OCI-LY1 (cell line): ENCODE measurements at regions not wholly inside any gene's neighbourhood (a gene's known extent, or its start where the extent isn't known, plus 50 kb on each side); places are given as distances from the start of the nearest gene placed in this dataset.

ENCODE experiments used
- H2AFZ ChIP-seq: fragments of 200-600 bp; sonication (generic), shearing (Covaris generic); 2 replicates; pipeline ENCODE4 v1.6.0; 2014; ENCODE audit warnings: antibody characterized with exemption, mild to moderate bottlenecking, low read length
- H3F3A ChIP-seq: fragments of 200-600 bp; sonication (generic), shearing (Covaris generic); 2 replicates; pipeline ENCODE4 v1.6.0; 2014; ENCODE audit warnings: mild to moderate bottlenecking, antibody characterized with exemption, low read length, moderate library complexity; ENCODE audit not compliant: insufficient read depth
- H3K27ac ChIP-seq: fragments of 200-600 bp; sonication (generic); 2 replicates; pipeline ENCODE4 v1.5.1; 2014; ENCODE audit warnings: low read length, mixed run types, mild to moderate bottlenecking, low read depth; ENCODE audit not compliant: poor library complexity, severe bottlenecking
- H3K27me3 ChIP-seq: fragments of 200-600 bp; sonication (generic); 2 replicates; pipeline ENCODE4 v1.6.0; 2014; ENCODE audit warnings: antibody characterized with exemption, mild to moderate bottlenecking, low read length, moderate library complexity; ENCODE audit not compliant: insufficient read depth
- H3K36me3 ChIP-seq: fragments of 200-600 bp; sonication (generic); 2 replicates; pipeline ENCODE4 v1.6.1; 2014; ENCODE audit warnings: mild to moderate bottlenecking, antibody characterized with exemption, low read length, moderate library complexity, mixed read lengths; ENCODE audit not compliant: insufficient read depth
- H3K4me1 ChIP-seq: fragments of 200-600 bp; sonication (generic); 2 replicates; pipeline ENCODE4 v1.5.1; 2014; ENCODE audit warnings: mild to moderate bottlenecking, low read length, moderate library complexity; ENCODE audit not compliant: insufficient read depth, severe bottlenecking
- H3K4me2 ChIP-seq: fragments of 200-600 bp; sonication (generic), shearing (Covaris generic); 2 replicates; pipeline ENCODE4 v1.6.1; 2014; ENCODE audit warnings: low read length
- H3K4me3 ChIP-seq: fragments of 200-600 bp; sonication (generic); 2 replicates; pipeline ENCODE4 v1.5.1; 2014; ENCODE audit warnings: low read length, low read depth, mild to moderate bottlenecking, mixed read lengths; ENCODE audit not compliant: poor library complexity, severe bottlenecking
- H3K79me2 ChIP-seq: fragments of 200-600 bp; shearing (Covaris generic); 2 replicates; pipeline ENCODE4 v1.6.1; 2016; ENCODE audit warnings: mixed run types, low read length, mixed read lengths; ENCODE audit not compliant: insufficient read depth
- H3K9ac ChIP-seq: fragments of 200-600 bp; sonication (generic), shearing (Covaris generic); 2 replicates; pipeline ENCODE4 v1.6.1; 2014; ENCODE audit warnings: mild to moderate bottlenecking, low read length, mixed read lengths
- H3K9me2 ChIP-seq: fragments of 200-600 bp; sonication (generic), shearing (Covaris generic); 2 replicates; pipeline ENCODE4 v1.6.1; 2014; ENCODE audit warnings: low read depth, mild to moderate bottlenecking, low read length, mixed read lengths
- H3K9me3 ChIP-seq: fragments of 200-600 bp; shearing (Covaris generic); 2 replicates; pipeline ENCODE4 v1.6.1; 2014; ENCODE audit warnings: low read length, mixed read lengths
- H4K20me1 ChIP-seq: fragments of 200-600 bp; sonication (generic), shearing (Covaris generic); 2 replicates; pipeline ENCODE4 v1.6.0; 2016; ENCODE audit warnings: mild to moderate bottlenecking, low read length; ENCODE audit not compliant: insufficient read depth
- EZH2 ChIP-seq: fragments of 200-600 bp; sonication (generic), shearing (Covaris generic); IDR thresholded peaks from 2 replicates; pipeline ENCODE4 v1.8.0; 2017; ENCODE audit warnings: borderline replicate concordance, mixed run types, mild to moderate bottlenecking, antibody characterized with exemption, low read length, moderate library complexity, mixed read lengths
- TF ChIP-seq, protein P1 (sequence below): fragments of 200-600 bp; sonication (generic), shearing (Covaris generic); IDR thresholded peaks from 2 replicates; pipeline ENCODE4 v1.5.1; 2017; ENCODE audit warnings: mild to moderate bottlenecking, antibody characterized with exemption, low read length, moderate library complexity, mixed read lengths

DNA sequence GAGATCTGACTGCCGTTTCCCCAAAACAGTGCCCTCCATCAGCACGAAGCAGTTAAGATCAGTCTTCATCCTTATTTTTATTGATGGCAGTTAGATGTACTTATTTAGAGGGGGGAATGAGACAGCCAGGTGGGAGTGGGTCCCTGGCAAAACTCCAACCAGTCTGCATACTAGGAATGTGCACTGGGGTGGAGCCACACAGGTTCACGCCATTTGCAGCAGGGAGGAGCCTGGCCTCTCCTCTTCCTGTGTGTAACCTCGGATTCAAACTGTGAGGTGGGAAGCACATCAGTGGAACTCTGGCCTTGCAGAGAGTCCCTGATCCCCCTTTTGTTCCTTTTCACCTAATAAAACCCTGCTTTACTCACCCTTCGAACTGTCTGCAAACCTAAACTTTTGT is 987.7 kb upstream of the GRIA3 start:
- H3K9ac ChIP-seq, result no peak overlapping the region
- TF ChIP-seq, protein P1, sequence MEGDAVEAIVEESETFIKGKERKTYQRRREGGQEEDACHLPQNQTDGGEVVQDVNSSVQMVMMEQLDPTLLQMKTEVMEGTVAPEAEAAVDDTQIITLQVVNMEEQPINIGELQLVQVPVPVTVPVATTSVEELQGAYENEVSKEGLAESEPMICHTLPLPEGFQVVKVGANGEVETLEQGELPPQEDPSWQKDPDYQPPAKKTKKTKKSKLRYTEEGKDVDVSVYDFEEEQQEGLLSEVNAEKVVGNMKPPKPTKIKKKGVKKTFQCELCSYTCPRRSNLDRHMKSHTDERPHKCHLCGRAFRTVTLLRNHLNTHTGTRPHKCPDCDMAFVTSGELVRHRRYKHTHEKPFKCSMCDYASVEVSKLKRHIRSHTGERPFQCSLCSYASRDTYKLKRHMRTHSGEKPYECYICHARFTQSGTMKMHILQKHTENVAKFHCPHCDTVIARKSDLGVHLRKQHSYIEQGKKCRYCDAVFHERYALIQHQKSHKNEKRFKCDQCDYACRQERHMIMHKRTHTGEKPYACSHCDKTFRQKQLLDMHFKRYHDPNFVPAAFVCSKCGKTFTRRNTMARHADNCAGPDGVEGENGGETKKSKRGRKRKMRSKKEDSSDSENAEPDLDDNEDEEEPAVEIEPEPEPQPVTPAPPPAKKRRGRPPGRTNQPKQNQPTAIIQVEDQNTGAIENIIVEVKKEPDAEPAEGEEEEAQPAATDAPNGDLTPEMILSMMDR, result no peak
- no peak for TF ChIP-seq EZH2

DNA sequence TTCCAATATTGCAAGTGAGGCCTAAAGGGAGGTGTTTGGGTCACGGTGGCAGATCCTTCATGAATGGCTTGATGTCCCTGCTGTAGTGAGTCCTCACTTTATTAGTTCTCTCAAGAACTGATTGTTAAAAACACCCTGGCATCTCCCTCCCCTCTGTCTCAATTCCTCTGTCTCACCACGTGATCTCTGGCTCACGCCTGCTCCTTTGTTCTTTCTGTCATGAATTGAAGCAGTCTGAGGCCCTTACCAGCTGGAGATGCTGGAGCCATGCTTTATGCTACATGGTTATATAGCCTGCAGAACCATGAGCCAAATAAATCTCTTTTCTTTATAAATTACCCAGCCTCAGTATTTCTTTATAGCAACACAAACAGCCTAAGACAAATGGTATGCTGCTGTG is 980.7 kb upstream of the GRIA3 start:
- no peaks in the 10 kb centered on the region for H4K20me1 ChIP-seq
- no peak overlapping the region for H3K4me2 ChIP-seq
- no peak overlapping the region for H3K27ac ChIP-seq
- H3F3A ChIP-seq, result no peaks in the 10 kb centered on the region
- TF ChIP-seq, protein P1, result no peak
- TF ChIP-seq EZH2, result no peak
- no peaks in the 10 kb centered on the region for H3K9me2 ChIP-seq
- no peaks in the 10 kb centered on the region for H3K9me3 ChIP-seq
- no peaks in the 10 kb centered on the region for H3K79me2 ChIP-seq
- H3K36me3 ChIP-seq, result no peaks in the 10 kb centered on the region
- no peaks in the 10 kb centered on the region for H3K4me1 ChIP-seq
- H3K4me3 ChIP-seq, result no peak overlapping the region
- no peaks in the 10 kb centered on the region for H3K27me3 ChIP-seq
- no peak overlapping the region for H2AFZ ChIP-seq
- H3K9ac ChIP-seq, result no peak overlapping the region

More for the DNA sequence above, 987.7 kb upstream of the GRIA3 start:
- Histone ChIP-seq H3K9me2 (no peaks in the 10 kb centered on the region), H3K4me1 (no peaks in the 10 kb centered on the region), H3K4me2 (no peak overlapping the region), H3K36me3 (no peaks in the 10 kb centered on the region), H3K79me2 (no peaks in the 10 kb centered on the region), H4K20me1 (no peaks in the 10 kb centered on the region), H3F3A (no peaks in the 10 kb centered on the region), H2AFZ (no peak overlapping the region), H3K9me3 (no peaks in the 10 kb centered on the region), H3K27me3 (no peaks in the 10 kb centered on the region), H3K4me3 (no peak overlapping the region), H3K27ac (no peak overlapping the region)

DNA sequence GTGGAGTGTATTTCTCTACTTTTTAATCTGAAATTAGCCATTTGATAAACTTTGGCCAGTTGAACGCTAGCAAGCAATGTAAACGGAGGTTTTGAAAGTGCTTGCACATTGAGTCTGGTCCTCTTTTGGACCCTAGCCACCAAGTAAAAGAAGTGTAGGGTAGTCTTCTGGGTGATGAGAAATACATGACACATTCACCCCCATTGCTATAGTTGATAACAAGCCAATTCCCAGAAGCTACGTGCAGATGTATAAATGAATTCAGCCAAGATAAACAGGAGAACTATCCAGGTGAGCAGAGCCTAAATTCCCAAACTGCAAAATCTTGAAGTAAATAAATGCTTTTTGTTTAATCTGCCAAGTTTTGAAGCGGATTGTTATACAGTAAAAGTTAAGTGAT is 965.4 kb upstream of the GRIA3 start:
- no peaks in the 10 kb centered on the region for H3K36me3 ChIP-seq
- no peak overlapping the region for H3K9ac ChIP-seq
- H2AFZ ChIP-seq, result no peak overlapping the region
- H3K27me3 ChIP-seq, result no peaks in the 10 kb centered on the region
- no peak overlapping the region for H3K27ac ChIP-seq
- no peaks in the 10 kb centered on the region for H3F3A ChIP-seq
- no peak overlapping the region for H3K4me3 ChIP-seq
- H3K9me2 ChIP-seq, result no peaks in the 10 kb centered on the region
- H3K9me3 ChIP-seq, result no peaks in the 10 kb centered on the region
- no peaks in the 10 kb centered on the region for H3K4me1 ChIP-seq
- H3K79me2 ChIP-seq, result no peaks in the 10 kb centered on the region
- H3K4me2 ChIP-seq, result no peak overlapping the region
- no peaks in the 10 kb centered on the region for H4K20me1 ChIP-seq
- TF ChIP-seq EZH2, result no peak
- TF ChIP-seq, protein P1, result no peak
